ENCODE measurements at regions not wholly inside any gene's neighbourhood (a gene's known extent, or its start where the extent isn't known, plus 50 kb on each side); places are given as distances from the start of the nearest gene placed in this dataset.

GRCh38 chr3:145182196-145182911 lies 978.6 kb downstream of the PLOD2 start:
- no peaks in the 10 kb centered on the region for H3K9me3 ChIP-seq
- intact Hi-C loops (cut with DNase I; ENCODE audit: low total_unique reads), result no loop called here
- H3K27me3 ChIP-seq, result no peaks in the 10 kb centered on the region
- H3K4me3 ChIP-seq, result no peak overlapping the region
- no peak overlapping the region for H3K27ac ChIP-seq
- no peak for TF ChIP-seq CTCF (IDR thresholded peaks at IDR 0.05)
- TF ChIP-seq POLR2A (IDR thresholded peaks at IDR 0.05), result no peak
- DNase-seq, result no peak
- H3K4me1 ChIP-seq, result no peaks in the 10 kb centered on the region
- 45 to 54% methylated on average over 4 of the region's 4 CpGs for WGBS, 2 donors
- no peaks in the 10 kb centered on the region for H3K36me3 ChIP-seq (ENCODE audit: low read depth, missing control alignments)

GRCh38 chr3:145183261-145183660 lies 977.7 kb downstream of the PLOD2 start:
- no peak overlapping the region for H3K4me3 ChIP-seq
- no peaks in the 10 kb centered on the region for H3K4me1 ChIP-seq
- no peak for TF ChIP-seq POLR2A (IDR thresholded peaks at IDR 0.05)
- TF ChIP-seq CTCF (IDR thresholded peaks at IDR 0.05), result no peak
- no peak for DNase-seq
- H3K27me3 ChIP-seq, result no peaks in the 10 kb centered on the region
- no peaks in the 10 kb centered on the region for H3K36me3 ChIP-seq (ENCODE audit: low read depth, missing control alignments)
- intact Hi-C loops (cut with DNase I; ENCODE audit: low total_unique reads), result no loop called here
- no peak overlapping the region for H3K27ac ChIP-seq
- no peaks in the 10 kb centered on the region for H3K9me3 ChIP-seq
- 81 to 82% methylated on average over 3 of the region's 3 CpGs for WGBS, 2 donors

- intact Hi-C loops (cut with DNase I; ENCODE audit: low total_unique reads), result no loop called here
- no peak for DNase-seq
- no peaks in the 10 kb centered on the region for H3K4me1 ChIP-seq
- H3K9me3 ChIP-seq, result no peaks in the 10 kb centered on the region
- TF ChIP-seq POLR2A (IDR thresholded peaks at IDR 0.05), result no peak
- TF ChIP-seq CTCF (IDR thresholded peaks at IDR 0.05), result no peak
- H3K4me3 ChIP-seq, result no peak overlapping the region
- WGBS, 2 donors, result 94 to 95% methylated on average over 2 of the region's 2 CpGs
- no peaks in the 10 kb centered on the region for H3K36me3 ChIP-seq (ENCODE audit: low read depth, missing control alignments)
- no peak overlapping the region for H3K27ac ChIP-seq
- H3K27me3 ChIP-seq, result no peaks in the 10 kb centered on the region
Observed at GRCh38 chr3:145188079-145188770, 972.8 kb downstream of the PLOD2 start.

GRCh38 chr3:145190138-145190537 lies 970.8 kb downstream of the PLOD2 start:
- Histone ChIP-seq H3K4me1 (no peaks in the 10 kb centered on the region), H3K27ac (no peak overlapping the region), H3K27me3 (no peaks in the 10 kb centered on the region), H3K9me3 (no peaks in the 10 kb centered on the region), H3K36me3 (ENCODE audit: low read depth, missing control alignments) (no peaks in the 10 kb centered on the region), H3K4me3 (no peak overlapping the region)
- DNase-seq, result no peak
- intact Hi-C loops (cut with DNase I; ENCODE audit: low total_unique reads), result no loop called here
- no peak for TF ChIP-seq POLR2A (IDR thresholded peaks at IDR 0.05)
- no peak for TF ChIP-seq CTCF (IDR thresholded peaks at IDR 0.05)
- WGBS, 2 donors, result 91 to 97% methylated on average over 2 of the region's 2 CpGs
